ENCODE measurements at regions not wholly inside any gene's neighbourhood (a gene's known extent, or its start where the extent isn't known, plus 50 kb on each side); places are given as distances from the start of the nearest gene placed in this dataset.
"Not testable (repeated sequence)": the region's sequence is repeated elsewhere in the genome, so short reads cannot be mapped to it uniquely, and the experiment has no call there.

DNA sequence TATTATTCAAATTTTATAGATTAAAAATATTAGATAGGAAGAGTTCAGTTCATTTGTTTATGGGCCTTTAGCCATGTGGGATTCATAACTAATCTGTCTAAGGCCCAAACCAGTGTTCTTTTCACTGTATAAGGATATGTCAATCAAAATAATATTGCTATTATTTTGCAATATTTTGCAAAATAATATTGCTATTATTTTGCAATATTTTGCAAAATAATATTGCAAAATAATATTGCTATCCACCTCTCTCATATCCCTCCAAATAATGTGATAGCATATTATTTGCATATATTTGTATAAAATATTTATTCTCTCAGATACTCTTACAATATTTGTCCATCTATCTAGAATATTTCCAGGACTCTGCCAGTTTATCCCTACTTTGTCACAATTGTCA, 595.3 kb upstream of the PTCHD4 start:
- no peak for DNase-seq

DNA sequence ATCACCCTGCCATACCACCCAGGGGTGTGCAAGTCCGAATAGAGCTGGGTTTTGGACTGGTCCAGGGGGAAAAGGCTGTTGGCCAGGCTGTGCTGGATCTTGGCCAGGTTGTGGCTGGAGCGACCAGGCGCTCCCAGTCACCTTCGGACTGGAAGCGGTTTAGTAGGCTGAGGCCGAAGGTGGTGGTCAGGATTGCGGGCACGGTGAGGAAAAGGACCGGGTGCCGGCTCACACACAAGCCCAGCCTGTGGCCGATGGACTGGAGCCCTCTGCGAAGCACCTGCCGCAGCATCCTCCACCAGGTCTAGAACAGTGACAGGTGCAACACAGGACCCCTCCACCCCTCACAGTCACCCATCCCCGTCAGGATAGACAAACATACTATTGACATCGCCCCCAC, 590.6 kb upstream of the PTCHD4 start:
- DNase-seq = no peak

DNA sequence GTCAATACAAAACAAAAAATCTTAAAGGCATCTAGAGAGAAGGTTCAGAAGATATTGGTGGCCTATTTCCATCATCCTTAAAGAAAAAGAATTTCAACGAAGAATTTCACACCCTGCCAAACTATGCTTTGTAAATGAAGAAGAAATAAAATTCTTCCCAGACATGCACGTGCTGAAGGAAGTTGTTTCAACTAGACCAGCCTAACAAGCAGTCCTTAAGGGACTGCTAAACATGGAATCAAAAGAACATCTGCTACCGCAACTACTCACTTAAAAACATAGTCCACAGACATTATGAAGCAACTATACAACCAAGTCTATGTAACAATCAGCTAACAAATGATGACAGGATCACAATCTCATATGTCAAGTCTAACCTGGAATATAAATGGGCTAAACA, 584.9 kb upstream of the PTCHD4 start:
- no peak for DNase-seq

DNA sequence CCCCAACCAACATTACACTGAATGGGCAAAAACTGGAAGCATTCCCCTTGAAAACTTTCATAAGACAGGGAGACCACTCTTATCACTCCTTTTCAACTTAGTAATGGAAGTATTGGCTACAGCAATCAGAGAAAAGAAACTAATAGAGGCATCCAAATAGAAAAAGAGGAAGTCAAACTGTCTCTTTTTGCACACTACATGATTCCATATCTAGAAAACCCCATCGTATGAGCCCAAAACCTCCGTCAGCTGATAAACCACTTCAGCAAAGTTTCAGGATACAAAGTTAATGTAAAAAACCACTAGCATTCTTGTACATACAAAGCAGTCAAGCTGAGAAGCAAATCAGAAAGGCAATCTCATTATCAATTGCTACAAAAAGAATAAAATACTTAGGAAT, 580.4 kb upstream of the PTCHD4 start:
- no peak for DNase-seq

DNA sequence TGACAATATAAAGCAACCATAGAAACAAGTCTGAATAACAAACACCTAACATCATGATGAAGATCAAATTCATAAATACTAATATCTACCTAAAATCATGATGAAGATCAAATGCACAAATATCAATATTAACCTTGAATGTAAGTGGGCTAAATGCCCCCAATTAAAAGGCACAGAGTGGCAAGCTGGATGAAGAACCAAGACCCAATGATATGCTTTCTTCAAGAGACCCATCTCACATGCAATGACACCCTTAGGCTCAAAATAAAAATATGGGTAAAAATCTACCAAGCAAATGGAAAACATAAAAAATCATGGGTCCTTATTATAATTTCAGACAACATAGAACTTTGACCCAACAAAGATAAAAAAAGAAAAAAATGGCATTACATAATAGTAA, 578.5 kb upstream of the PTCHD4 start:
- no peak for DNase-seq

DNA sequence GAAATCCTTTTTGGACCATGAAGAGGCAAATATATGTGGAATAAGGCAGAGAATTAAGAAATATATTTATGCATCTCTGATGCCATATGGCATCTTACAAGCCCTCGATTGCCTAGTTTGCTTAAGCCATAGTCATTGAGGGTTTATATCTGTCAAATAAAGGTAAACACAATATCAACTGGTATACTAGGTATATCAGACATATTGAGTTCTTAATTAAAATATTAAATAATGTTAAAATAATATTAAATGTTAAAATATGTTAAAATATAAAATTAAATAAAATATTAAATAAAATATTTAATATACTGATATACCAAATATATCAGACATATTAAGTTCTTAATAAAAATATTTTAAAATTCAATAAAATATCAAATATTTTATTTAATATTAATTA, 567.4 kb upstream of the PTCHD4 start:
- DNase-seq = no peak

DNA sequence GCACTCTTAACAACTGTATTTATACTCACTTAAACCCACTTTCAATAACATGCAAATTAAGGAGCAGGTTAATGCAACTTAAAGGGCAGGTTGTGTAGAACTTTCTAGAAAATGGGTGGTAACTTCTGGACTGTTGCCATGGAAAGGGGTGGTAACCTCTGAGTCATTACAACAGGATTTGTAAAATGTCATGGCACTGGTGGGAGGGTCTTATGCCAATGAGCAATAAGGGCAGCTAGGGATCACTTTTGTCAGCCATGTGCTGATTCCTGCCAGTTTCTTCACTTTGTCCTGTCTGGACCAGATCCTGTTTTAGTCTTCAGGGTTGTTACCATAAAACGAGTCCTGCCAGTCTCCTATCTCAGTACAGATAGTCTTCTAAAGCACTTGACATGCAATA, 560.5 kb upstream of the PTCHD4 start:
- no peak for DNase-seq

DNA sequence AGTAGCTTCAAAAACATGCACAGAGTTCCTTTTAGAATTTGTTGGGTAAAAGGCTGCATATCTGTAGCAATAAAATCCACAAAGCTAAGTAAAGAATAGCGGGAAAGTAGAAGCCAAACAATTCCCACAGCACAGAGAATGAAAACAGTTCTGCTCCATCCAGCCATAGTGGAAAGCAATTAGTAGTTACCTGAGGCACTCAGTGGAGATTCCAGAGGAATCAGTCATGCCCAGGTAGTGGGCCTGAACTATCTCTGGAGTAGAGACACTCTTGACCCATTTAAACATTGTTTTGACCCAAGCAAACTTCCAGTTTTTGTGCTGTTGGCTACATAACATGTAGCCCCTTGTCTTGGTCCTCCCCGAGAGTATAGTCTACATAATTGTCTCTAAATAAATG, 559.5 kb upstream of the PTCHD4 start:
- DNase-seq = no peak

DNA sequence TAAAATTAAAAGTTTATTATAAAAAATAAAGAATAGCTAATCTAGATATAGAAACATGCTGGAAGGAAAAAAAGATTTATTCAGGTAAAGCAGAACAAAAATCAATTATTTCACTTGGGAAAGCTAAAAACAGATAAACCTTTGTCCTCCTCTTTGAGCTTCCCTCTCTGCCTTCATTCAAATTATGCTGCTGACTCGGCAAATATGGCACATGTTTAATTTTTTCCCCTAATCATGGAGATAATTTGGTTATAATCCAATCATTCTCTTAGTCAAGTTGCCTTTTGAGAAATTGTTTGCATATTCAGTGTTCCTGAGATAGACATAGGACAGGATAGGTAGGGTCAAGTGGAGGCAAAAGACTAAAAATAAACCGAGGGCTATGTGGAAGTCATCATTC, 556.8 kb upstream of the PTCHD4 start:
- DNase-seq = no peak

DNA sequence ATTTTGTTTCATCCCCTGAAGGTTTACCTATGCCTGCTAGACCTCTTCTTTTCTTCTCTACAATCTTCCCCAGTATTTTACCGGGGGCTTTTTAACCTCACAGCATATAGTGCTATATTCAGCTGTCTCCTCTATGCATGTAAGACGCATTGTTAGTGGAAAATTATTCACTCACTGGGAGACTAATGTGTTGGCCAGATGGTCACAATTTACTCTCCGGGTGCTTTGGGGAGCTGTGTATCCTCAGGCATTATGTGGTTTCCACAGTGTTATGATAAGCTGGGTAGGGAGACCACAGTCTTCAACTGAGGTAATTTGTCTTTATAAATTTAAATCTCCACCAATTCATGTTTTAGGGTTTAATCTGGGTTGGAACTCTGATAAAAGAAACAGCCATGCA, 553.8 kb upstream of the PTCHD4 start:
- no peak for DNase-seq

DNA sequence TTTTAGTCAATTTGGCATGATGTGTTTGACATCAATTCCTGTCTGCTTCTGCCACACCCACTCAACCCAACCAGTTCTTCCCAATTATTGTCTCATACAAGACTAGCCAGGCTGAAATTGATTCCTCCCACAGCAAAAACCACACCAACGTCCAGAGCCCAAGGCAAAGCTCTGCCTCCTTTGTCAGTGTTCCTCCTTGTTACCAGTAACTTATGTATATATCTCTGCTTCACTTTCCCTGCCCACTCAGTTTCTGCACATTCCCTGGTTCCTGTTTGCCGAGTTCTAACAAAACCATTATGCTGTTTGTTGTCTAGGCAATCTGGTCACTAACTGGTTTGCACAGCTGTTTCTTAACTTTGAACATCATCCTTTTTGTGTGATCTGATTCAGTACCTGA, 547.9 kb upstream of the PTCHD4 start:
- no peak for DNase-seq

DNA sequence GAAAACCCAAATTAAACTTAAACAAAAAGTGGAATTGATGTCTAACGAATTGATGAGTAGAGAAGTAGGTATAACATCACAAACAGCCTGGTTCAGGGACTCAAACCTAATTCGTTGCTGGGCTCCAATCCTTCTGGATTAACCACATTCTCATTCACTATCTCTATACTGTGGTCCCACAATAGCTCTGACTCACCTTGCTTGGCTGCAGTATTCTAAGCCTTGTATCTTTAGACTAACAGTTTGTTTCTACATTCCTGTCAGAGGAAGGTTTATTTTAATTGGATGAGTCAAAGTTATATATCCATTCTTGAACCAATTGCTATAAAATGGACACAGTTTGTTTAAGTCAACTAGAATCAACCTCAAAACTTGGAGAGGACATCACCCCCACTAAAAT, 530.5 kb upstream of the PTCHD4 start:
- no peak for DNase-seq

DNA sequence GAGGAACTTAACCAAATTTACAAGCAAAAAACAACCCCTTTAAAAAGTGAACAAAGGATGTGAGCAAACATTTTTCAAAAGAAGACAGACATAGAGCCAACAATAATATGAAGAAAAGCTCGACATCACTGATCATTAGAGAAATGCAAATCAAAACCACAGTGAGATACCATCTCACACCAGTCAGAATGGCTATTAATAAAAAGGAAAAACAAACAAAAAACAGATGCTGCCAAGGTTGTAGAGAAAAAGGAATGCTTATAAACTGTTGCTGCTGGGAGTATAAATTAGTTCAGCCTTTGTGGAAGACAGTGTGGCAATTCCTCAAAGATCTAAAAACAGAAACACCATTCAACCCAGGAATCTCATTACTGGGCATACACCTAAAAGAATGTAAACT, 527.8 kb upstream of the PTCHD4 start:
- DNase-seq = not testable (repeated sequence)

DNA sequence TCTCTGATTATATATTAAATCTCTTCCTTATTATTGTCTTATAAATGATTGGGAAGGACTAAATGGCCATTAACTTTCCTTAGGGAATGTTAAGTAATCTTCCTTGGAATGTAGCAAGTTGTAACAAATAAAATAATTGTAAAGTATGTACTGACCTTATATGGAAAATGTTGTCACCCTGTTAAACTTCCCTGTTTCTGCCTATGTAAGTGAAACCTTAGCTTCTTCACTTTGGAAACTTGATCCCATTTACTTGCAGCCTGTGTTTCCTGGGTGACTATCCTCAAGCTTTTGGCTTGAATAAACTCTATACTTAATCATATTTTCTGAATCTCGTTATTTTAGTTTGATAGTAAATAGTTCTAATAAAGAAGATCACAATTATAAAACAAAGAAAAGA, 519.5 kb upstream of the PTCHD4 start:
- no peak for DNase-seq

DNA sequence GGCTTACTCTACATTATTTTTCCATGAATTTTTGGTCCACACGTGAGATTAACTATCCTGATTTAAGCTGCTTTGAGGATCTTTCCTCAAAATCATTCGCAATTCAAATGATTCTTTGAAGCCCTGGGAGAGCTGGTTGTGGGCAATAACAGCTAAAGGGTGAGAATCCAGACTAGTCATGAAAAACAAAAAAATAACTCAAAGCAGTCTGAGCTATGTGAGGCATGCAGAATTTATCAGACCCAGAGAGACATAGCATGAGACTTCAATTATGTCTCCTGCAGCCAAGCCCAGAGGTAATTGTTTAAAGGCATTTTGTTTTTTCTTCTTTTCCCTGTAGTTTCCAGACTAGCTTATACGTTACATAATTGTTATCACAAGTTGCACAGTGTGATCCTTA, 517.3 kb upstream of the PTCHD4 start:
- no peak for DNase-seq

DNA sequence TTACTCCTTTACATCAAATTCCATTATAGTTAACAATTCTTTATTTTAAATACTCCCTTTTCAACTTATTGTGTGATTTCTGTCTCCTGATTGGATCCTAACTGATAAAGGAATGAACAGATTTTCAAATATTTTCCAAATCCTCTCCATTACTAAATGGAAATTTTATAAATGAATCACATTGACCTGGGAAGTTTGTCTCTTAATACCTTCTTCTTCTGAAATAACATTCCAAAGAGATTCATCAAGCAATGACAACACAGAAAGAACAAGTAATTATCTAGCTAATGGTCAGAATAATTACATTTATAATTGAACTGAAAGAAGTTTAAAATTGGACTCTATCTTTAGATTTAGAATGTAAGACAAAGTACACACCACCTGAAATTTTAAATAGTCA, 515.4 kb upstream of the PTCHD4 start:
- no peak for DNase-seq

DNA sequence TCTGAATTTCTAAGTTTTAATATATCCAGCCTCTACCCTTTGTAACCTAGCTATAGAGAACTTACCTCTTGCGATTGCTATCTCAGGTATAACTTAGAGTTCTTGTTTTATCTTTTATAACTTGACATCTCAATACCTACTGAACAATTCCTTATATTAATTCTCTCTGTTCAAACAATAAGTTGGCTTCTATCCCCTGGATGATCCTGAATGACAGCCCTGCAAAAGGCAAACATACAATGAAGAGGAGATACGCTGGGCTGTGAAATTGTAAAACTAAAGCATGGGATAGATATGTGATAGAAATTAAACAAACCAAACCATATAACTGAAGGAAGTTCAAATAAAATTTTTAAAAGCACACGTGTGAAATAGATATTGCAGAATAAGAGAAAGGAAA, 513.6 kb upstream of the PTCHD4 start:
- DNase-seq = no peak

DNA sequence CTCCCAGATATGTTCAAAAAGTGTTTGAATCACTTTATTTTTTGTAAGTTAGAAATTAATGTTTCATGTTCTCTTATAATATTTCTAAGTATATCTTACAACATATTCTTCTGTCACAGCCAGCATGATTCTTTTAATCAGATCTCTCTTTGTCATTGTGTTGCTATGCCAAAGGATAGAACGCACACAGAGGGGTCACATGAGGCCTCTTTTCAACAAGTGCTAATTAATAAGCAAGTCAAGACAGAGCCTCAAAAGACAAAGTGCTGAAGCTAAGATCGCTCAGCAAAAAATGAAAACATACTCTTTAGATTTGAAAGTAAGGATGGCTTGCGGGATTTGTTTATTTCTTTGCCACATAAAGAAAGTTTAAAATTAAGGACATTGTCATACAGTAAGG, 508.8 kb upstream of the PTCHD4 start:
- DNase-seq = no peak

DNA sequence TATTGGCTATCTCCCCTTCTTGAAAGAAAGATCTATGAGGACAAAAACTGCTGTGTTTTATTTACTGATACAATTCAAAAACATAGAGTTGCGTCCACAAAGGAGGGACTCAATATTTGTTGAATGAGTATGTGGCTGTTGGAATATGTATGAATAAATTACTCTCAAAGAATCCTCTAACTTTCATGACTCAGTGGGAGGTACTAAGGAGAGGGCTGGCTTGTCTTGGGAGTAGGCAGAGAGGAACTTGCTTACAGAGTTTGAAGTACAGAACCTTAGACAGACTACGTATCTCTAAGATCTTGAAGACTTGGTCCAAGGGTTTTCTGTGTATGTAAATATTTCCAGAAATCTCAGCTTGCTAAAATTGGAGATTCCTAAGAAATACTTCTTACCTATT, 504.0 kb upstream of the PTCHD4 start:
- DNase-seq = no peak

DNA sequence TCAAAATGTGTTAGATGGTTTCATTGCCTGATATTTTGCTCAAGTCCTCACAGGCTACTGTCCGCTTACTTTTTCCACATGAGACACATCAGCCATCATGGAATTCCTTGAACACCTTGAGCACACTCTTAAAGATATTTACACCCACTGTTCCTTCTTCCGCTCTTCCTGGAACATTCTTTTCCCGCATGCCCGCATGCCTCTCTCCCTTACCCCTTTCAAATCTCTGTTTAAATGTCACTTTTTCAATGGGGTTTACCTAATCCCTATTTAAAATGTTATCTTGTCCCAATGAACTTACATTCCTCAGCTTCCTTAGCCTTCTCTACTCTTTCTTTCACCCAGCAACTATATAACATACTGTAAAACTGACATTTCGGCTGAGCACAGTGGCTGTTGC, 503.3 kb upstream of the PTCHD4 start:
- no peak for DNase-seq

DNA sequence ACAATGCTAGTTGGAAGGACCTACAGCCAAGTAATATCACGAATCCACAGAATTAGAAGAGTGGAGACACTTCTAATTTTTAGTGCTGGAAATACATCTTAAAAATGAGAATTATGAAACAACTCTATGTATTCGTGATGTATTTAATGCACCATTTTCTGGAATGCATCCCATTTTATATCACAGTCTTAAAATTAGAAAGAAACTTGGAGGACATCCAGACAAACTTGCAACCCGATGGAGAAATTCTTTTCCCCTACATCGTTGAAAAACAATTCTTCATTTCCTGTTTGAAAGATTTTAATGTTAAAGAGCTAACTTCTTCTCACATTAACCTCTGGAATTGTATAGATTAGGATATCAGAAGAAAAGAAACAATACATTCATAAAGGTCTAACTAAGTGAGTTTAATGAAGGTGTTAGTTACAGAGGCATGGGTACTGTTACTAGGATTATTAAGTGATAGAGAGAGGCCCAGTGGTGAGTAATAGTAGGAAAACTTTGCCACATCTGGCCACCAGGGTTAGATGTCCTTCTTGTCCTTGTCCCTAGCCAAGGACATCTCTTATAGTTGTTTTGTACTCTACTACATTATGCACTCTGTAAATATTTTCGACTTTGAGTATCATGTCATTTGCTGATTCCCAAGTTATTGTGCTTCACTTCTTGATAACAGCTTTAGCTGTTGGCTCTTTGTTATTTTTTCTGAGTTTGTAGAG, 502.4 kb upstream of the PTCHD4 start:
- no peak for DNase-seq

DNA sequence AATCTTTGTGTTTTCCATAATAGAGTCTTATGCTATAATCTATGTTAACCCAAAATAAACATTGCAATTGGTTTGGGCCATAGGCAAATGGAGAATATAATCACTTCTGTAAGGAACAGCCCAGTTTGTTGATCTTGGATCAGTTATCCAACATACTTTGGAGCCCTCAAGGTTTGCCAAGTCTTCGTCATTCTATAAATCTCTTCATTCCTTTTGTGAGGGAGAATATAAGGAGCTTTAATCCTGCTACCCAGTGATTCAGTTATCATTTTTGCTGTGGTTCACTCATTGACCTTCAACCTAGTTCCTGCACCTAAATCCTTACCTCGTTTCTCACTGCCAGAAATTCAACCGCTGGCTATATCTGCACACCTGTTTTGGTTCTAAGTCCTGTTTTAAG, 500.3 kb upstream of the PTCHD4 start:
- DNase-seq = no peak

DNA sequence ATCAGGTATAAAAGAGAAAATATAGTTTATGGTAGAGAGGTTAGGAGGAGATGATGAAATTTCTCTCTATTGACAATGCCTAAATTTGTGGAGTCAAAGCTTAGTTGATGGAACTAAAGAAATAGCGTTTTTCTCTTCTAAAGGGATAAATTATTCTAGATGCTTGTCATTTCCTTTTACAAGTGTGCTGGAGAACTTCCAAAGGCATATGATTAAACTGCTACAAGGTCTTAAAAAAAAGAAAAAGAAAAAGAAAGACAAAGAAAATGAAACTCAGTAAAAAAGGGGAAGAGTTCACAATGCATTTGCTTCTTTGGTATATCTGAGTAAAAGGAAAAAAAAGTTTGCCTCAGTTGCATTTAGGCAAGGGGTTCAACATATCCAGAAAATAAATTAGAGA, 499.8 kb upstream of the PTCHD4 start:
- no peak for DNase-seq

DNA sequence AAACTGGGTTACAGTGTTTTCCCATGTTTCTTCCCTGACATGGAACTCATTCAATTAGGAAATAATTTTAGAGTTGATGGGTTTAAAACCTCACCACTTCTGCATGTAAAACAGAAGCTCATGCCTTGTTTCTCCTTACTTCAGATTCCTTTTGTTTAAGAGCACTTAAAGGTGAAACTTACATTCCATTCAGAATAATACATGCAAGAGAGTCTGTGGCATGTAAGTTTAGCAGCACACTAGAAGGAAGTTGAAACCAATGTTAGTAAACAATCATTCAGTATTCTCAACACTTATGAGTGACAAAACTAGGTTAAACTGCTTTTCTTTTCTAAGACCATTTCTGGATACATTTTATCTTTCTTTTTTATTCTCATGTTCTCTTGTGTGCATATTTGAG, 495.6 kb upstream of the PTCHD4 start:
- no peak for DNase-seq

DNA sequence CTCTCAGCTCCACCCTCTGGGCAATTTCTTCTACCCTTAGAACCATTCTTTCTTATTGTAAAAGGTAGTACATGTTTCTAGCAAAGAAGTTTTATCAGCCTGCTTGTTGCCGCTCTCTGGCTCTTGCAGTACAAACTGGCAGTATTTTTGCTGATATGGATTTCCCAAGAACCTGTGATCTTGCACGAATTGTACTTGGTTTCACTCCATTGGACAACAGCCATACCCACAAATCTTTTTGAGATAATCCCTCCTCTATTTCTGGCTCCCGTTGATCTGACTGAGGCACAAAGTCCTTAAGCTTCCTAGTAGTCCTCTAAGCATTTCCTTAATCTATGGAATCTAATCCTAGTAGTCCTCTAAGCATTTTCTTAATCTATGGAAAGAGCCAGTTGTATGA, 487.0 kb upstream of the PTCHD4 start:
- no peak for DNase-seq

DNA sequence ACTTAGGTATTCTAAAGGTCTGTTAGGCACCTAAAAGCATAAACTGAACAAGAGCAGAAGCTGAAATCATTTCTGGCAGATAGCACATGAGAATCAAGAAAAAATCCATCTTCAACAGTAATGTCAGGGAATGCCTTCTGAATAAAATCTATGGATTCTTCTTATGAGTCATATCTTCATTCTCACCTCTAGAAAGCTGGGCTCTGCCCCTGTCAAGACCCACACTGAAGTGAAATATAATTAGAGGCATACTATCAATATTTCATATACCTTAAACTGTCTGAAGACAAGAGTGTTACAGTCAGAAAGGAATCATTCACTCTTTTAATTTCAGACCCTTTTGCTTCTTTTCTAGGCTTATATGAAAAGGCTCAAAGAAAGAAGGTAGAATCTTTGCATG, 485.8 kb upstream of the PTCHD4 start:
- no peak for DNase-seq

All from suppressor macrophage (primary cell).